Activated B cell treated with CpG ODN at 0.5 μM for 24 hours (primary cell): ENCODE measurements at regions not wholly inside any gene's neighbourhood (a gene's known extent, or its start where the extent isn't known, plus 50 kb on each side); places are given as distances from the start of the nearest gene placed in this dataset.

Experiments
- ATAC-seq: fragments of 200-7000 bp; cut with Tn5 transposase; one replicate; pipeline ENCODE4 v1.10.0; 2021; ENCODE audit warnings: low read depth, mild to moderate bottlenecking, moderate library complexity
- CTCF ChIA-PET: fragments of 350-600 bp; sonication (Branson Sonifier 250); formaldehyde crosslinking; loops from one replicate; lab custom pipeline; 2021; ENCODE audit warnings: antibody characterized with exemption; lab: Charles Lee
- POLR2A ChIA-PET: fragments of 350-600 bp; sonication (Branson Sonifier 250); formaldehyde crosslinking; loops from one replicate; lab custom pipeline; 2021; ENCODE audit warnings: antibody characterized with exemption; lab: Charles Lee
- DNase-seq: peaks from one replicate; pipeline ENCODE4 v3.0.0; 2022
- H3K27ac Mint-ChIP-seq: one replicate; pipeline ENCODE4 v1.8.0; 2020; ENCODE audit warnings: mixed read lengths
- H3K27me3 Mint-ChIP-seq: one replicate; pipeline ENCODE4 v1.8.0; 2021; ENCODE audit warnings: mixed read lengths
- H3K36me3 Mint-ChIP-seq: one replicate; pipeline ENCODE4 v1.8.0; 2021; ENCODE audit warnings: low read depth, mixed read lengths
- H3K4me1 Mint-ChIP-seq: one replicate; pipeline ENCODE4 v1.8.0; 2021; ENCODE audit warnings: mixed read lengths
- H3K4me3 Mint-ChIP-seq: one replicate; pipeline ENCODE4 v1.8.0; 2020; ENCODE audit warnings: mild to moderate bottlenecking, mixed read lengths
- H3K9me3 Mint-ChIP-seq: one replicate; pipeline ENCODE4 v1.8.0; 2020; ENCODE audit warnings: mixed read lengths
- intact Hi-C: fragments of 100-400 bp; cut with micrococcal nuclease; formaldehyde crosslinking; loops from one replicate; pipeline ENCODE4 v1.15.1; 2024
- TF ChIP-seq, protein P1 (sequence below): fragments of 200-600 bp; IDR thresholded peaks from one replicate; pipeline ENCODE4 v1.8.0; 2022; ENCODE audit warnings: antibody characterized with exemption, mild to moderate bottlenecking

DNA sequence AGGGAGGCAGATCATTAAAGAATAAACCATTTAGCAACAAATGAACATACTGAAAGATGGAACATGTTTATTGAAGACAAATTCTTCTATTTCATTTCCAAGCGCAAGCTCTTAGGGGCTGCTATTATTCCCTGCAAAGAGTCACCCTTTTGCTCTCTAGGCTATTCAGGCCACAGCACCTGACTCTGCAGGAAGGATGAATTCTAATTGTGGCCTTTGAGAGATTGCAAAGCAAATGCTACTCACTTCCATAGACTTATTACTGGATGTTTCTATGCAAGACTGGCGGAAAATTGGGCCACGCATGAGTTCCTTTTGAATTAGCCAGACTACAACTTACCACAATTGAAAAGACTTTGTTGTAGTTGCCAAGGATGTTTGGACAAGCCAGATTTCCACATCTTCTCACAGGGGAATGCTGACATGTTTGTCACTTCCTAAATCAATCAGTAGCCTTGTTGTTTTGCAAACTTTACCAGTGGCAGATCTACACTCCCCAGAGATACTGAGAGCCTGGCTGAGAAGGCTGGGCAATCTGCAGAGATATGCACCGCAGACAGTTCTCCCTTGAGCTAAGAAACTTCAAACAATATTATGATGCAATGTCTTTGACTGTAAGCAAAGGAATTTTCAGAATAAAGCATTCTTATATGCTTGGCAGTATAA is 334.3 kb upstream of the SYT1 start:
- intact Hi-C loops: no loop called here
- POLR2A ChIA-PET: no interaction called here
- H3K27me3 Mint-ChIP-seq: no peaks in the 10 kb centered on the region
- DNase-seq (no peak), ATAC-seq (no peak)
- CTCF ChIA-PET: no interaction called here
- no peaks in the 10 kb centered on the region for H3K4me1 Mint-ChIP-seq
- no peaks in the 10 kb centered on the region for H3K9me3 Mint-ChIP-seq
- H3K27ac Mint-ChIP-seq: no peak overlapping the region
- TF ChIP-seq, protein P1, sequence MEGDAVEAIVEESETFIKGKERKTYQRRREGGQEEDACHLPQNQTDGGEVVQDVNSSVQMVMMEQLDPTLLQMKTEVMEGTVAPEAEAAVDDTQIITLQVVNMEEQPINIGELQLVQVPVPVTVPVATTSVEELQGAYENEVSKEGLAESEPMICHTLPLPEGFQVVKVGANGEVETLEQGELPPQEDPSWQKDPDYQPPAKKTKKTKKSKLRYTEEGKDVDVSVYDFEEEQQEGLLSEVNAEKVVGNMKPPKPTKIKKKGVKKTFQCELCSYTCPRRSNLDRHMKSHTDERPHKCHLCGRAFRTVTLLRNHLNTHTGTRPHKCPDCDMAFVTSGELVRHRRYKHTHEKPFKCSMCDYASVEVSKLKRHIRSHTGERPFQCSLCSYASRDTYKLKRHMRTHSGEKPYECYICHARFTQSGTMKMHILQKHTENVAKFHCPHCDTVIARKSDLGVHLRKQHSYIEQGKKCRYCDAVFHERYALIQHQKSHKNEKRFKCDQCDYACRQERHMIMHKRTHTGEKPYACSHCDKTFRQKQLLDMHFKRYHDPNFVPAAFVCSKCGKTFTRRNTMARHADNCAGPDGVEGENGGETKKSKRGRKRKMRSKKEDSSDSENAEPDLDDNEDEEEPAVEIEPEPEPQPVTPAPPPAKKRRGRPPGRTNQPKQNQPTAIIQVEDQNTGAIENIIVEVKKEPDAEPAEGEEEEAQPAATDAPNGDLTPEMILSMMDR: no peak
- no peaks in the 10 kb centered on the region for H3K36me3 Mint-ChIP-seq
- no peak overlapping the region for H3K4me3 Mint-ChIP-seq

DNA sequence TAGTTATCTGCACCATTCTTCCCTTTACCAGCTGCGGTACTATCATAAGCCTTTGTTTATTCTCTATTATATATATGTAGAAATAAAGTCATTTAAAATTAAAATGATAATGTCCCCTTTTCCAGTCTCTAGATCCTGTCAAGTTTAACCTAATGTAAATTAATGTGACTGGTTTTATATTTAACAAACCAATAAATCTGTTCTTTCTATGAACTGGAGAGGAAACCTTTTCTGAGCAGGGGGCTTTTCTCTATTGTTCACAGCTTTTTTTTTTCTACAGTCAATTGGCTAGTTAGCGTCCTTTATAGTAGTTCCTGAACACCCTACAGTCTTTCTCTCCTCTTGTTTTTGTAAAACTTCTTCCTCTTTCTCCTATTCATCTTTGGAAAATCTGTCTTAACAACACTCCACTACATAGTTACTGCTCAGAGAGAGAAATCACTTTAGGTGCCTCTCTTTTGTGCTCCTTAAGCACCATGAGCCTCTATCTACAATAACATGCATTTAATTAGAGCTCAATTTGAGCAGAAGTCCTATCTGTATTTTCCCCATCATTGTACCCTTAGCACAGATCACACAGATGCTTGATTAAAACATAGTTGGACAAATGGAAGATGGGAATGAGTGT is 332.6 kb upstream of the SYT1 start:
- Mint-ChIP-seq H3K27ac (no peak overlapping the region), H3K4me1 (no peaks in the 10 kb centered on the region), H3K27me3 (no peaks in the 10 kb centered on the region), H3K36me3 (no peaks in the 10 kb centered on the region), H3K4me3 (no peak overlapping the region), H3K9me3 (no peaks in the 10 kb centered on the region)
- DNase-seq (no peak), ATAC-seq (no peak)
- CTCF ChIA-PET: no interaction called here
- POLR2A ChIA-PET: no interaction called here
- TF ChIP-seq, protein P1: no peak
- intact Hi-C loops: no loop called here

DNA sequence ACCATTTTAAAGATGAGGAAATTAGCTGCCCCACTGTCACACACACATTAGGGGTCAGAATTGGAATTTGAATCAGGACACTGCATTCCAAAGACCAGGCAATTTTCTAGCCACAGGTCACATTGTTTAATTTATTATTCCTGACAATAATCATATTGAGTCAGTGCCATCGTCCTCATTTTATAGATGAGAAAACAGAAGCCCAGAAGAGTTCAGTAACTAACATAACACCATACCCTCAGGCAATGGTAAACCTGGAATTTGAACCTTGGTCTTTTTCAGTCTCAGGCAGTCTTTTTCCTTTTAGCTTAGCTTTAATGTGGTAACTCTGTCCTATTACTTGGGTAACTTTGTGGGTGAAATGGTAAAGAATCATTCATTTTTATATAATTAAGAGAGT is 330.3 kb upstream of the SYT1 start:
- Mint-ChIP-seq H3K36me3 (no peaks in the 10 kb centered on the region), H3K4me1 (no peaks in the 10 kb centered on the region), H3K4me3 (no peak overlapping the region), H3K27ac (no peak overlapping the region), H3K9me3 (no peaks in the 10 kb centered on the region), H3K27me3 (no peaks in the 10 kb centered on the region)
- intact Hi-C loops: no loop called here
- CTCF ChIA-PET: no interaction called here
- POLR2A ChIA-PET: no interaction called here
- no peak for DNase-seq
- TF ChIP-seq, protein P1: no peak
- no peak for ATAC-seq

GRCh38 chr12:78540606-78541336 is 323.8 kb upstream of the SYT1 start:
- H3K36me3 Mint-ChIP-seq: no peaks in the 10 kb centered on the region
- no peaks in the 10 kb centered on the region for H3K4me1 Mint-ChIP-seq
- no peak overlapping the region for H3K27ac Mint-ChIP-seq
- no peak overlapping the region for H3K4me3 Mint-ChIP-seq
- intact Hi-C loops: no loop called here
- DNase-seq (no peak), ATAC-seq (no peak)
- TF ChIP-seq, protein P1: no peak
- ChIA-PET CTCF (no interaction called here), POLR2A (no interaction called here)
- H3K27me3 Mint-ChIP-seq: no peaks in the 10 kb centered on the region
- H3K9me3 Mint-ChIP-seq: no peaks in the 10 kb centered on the region

DNA sequence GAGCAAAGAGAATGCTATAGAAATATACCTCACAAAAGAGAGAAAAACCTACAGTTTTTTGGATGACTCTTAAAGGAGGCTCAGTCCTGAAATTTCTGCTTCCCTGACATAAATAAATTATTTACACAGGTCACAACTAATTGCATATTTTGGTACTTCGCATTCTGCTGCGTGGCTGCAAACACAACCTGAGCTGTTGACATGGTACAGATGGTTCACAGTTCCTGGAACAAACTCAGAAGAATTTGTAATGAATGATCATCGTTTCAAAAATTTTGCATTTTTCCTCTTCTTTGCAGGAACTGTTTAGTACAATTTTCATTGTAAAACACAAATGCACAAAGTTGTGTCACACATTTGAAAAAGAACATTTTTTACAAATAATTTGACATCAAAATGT is 313.7 kb upstream of the SYT1 start:
- Mint-ChIP-seq H3K27me3 (no peaks in the 10 kb centered on the region), H3K36me3 (no peaks in the 10 kb centered on the region), H3K27ac (no peak overlapping the region), H3K4me1 (no peaks in the 10 kb centered on the region), H3K4me3 (no peak overlapping the region), H3K9me3 (no peaks in the 10 kb centered on the region)
- CTCF ChIA-PET: no interaction called here
- no peak for ATAC-seq
- POLR2A ChIA-PET: no interaction called here
- intact Hi-C loops: no loop called here
- no peak for DNase-seq
- TF ChIP-seq, protein P1: no peak
